ENCODE measurements at regions not wholly inside any gene's neighbourhood (a gene's known extent, or its start where the extent isn't known, plus 50 kb on each side); places are given as distances from the start of the nearest gene placed in this dataset.

DNA sequence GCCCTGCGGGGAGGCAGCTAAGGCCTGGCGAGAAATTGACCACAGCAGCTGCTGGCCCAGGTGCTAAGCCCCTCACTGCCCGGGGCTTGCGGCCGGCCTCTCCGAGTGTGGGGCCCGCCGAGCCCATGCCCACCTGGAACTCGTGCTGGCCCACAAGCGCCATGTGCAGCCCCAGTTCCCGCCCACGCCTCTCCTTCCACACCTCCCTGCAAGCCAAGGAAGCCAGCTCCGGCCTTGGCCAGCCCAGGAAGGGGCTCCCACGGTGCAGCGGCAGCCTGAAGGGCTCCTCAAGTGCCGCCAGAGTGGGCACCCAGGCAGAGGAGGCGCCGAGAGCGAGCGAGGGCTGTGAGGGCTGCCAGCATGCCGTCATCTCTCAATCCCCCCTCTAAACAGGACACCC lies 304.6 kb upstream of the FAM98A start:
- Histone ChIP-seq H3K4me3 (ENCODE audit: low read depth in 1 of 2, low read length in 2 of 2) (no peak overlapping the region), H3K36me3 (ENCODE audit: insufficient read depth, low read length) (no peaks in the 10 kb centered on the region), H3K4me1 (ENCODE audit: insufficient read depth, low read length) (no peaks in the 10 kb centered on the region), H3K27ac (ENCODE audit: low read depth, low read length) (no peak overlapping the region), H3K27me3 (ENCODE audit: control insufficient read depth in 1 of 2, insufficient read depth in 2 of 2, low read length in 2 of 2) (no peaks in the 10 kb centered on the region), H3K9me3 (ENCODE audit: low read length) (no peaks in the 10 kb centered on the region), H3K9ac (ENCODE audit: low read length) (no peak overlapping the region)

DNA sequence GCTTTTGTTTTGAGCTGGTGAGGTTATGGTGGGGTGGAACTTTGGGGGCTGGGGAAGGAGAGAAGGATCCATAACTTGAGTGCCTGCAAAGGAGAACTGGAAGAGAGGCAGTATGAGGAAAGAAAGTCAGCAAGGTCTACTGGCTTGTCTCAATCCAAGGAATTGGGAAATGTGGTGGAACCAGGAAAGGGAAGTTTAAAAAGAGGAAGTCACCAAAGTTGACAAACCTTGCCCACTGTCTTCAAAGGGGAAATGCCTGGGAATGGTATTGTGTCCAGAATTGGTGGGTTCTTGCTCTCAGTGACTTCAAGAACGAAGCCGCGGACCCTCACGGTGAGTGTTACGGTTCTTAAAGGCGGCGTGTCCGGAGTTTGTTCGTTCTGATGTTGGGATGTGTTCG lies 304.1 kb upstream of the FAM98A start:
- Histone ChIP-seq H3K4me3 (ENCODE audit: low read depth in 1 of 2, low read length in 2 of 2) (no peak overlapping the region), H3K27me3 (ENCODE audit: control insufficient read depth in 1 of 2, insufficient read depth in 2 of 2, low read length in 2 of 2) (no peaks in the 10 kb centered on the region), H3K9ac (ENCODE audit: low read length) (no peak overlapping the region), H3K9me3 (ENCODE audit: low read length) (no peaks in the 10 kb centered on the region), H3K36me3 (ENCODE audit: insufficient read depth, low read length) (no peaks in the 10 kb centered on the region), H3K4me1 (ENCODE audit: insufficient read depth, low read length) (no peaks in the 10 kb centered on the region), H3K27ac (ENCODE audit: low read depth, low read length) (no peak overlapping the region)

DNA sequence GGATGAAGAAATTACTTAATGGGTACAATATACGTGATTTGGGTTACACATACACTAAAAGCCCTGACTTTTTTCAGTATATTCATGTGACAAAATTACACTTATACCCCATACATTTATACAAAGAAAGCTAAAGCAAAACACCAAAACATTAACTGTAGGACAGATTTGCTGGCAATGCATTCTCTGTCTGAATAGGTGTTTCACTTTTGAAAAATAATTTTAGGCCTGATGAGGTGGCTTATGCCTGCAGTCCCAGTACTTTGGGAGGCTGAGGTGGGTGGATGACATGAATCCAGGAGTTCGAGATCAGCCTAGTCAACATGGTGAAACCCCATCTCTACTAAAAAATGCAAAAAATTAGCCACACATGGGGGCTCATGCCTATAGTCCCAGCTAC lies 301.5 kb upstream of the FAM98A start:
- no peaks in the 10 kb centered on the region for H3K36me3 ChIP-seq (ENCODE audit: insufficient read depth, low read length)
- H3K9ac ChIP-seq (ENCODE audit: low read length) = no peak overlapping the region
- no peaks in the 10 kb centered on the region for H3K9me3 ChIP-seq (ENCODE audit: low read length)
- no peaks in the 10 kb centered on the region for H3K27me3 ChIP-seq (ENCODE audit: control insufficient read depth in 1 of 2, insufficient read depth in 2 of 2, low read length in 2 of 2)
- H3K4me3 ChIP-seq (ENCODE audit: low read depth in 1 of 2, low read length in 2 of 2) = no peak overlapping the region
- no peak overlapping the region for H3K27ac ChIP-seq (ENCODE audit: low read depth, low read length)
- H3K4me1 ChIP-seq (ENCODE audit: insufficient read depth, low read length) = no peaks in the 10 kb centered on the region

DNA sequence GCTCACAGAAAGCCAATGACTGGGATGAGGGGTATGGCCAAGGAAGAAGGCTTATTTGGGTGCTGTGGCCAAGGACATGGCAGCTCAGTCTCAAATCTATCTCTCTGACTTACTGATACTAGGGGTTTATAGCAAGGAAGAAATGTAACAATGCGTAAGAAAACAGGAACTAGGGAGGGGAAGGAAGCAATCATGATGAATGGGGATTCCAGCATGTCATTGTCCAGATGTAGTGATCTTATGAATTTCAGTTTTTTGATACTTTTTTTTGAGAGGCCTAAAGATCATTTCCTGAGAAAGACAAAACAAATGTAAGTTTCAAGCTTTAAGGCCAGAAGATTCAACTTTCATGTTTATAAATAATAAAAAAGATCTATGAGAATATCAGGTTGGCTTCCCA lies 298.6 kb upstream of the FAM98A start:
- Histone ChIP-seq H3K9ac (ENCODE audit: low read length) (no peak overlapping the region), H3K27me3 (ENCODE audit: control insufficient read depth in 1 of 2, insufficient read depth in 2 of 2, low read length in 2 of 2) (no peaks in the 10 kb centered on the region), H3K9me3 (ENCODE audit: low read length) (no peaks in the 10 kb centered on the region), H3K4me1 (ENCODE audit: insufficient read depth, low read length) (no peaks in the 10 kb centered on the region), H3K27ac (ENCODE audit: low read depth, low read length) (no peak overlapping the region), H3K36me3 (ENCODE audit: insufficient read depth, low read length) (no peaks in the 10 kb centered on the region), H3K4me3 (ENCODE audit: low read depth in 1 of 2, low read length in 2 of 2) (no peak overlapping the region)

DNA sequence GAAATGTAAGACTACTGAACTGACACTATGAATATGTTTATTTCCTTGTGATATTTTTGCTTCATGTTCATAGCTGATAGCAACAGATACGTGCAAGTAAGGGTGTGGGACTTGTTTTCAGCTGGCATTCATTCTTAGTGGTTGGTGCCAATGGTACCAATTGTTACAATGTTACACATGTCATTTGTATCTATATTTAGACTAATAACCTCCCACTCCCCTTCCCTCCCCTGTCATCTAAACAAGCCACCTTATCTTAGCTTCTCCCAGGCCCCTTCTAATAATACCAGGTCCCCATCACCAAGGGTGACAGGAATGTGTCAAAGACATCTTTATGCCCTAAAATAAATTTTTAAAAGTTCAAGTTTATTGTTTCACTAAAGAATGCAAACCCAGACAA lies 294.7 kb upstream of the FAM98A start:
- no peak overlapping the region for H3K27ac ChIP-seq (ENCODE audit: low read depth, low read length)
- no peak overlapping the region for H3K4me3 ChIP-seq (ENCODE audit: low read depth in 1 of 2, low read length in 2 of 2)
- no peaks in the 10 kb centered on the region for H3K36me3 ChIP-seq (ENCODE audit: insufficient read depth, low read length)
- no peaks in the 10 kb centered on the region for H3K4me1 ChIP-seq (ENCODE audit: insufficient read depth, low read length)
- no peak overlapping the region for H3K9ac ChIP-seq (ENCODE audit: low read length)
- H3K9me3 ChIP-seq (ENCODE audit: low read length) = no peaks in the 10 kb centered on the region
- no peaks in the 10 kb centered on the region for H3K27me3 ChIP-seq (ENCODE audit: control insufficient read depth in 1 of 2, insufficient read depth in 2 of 2, low read length in 2 of 2)

DNA sequence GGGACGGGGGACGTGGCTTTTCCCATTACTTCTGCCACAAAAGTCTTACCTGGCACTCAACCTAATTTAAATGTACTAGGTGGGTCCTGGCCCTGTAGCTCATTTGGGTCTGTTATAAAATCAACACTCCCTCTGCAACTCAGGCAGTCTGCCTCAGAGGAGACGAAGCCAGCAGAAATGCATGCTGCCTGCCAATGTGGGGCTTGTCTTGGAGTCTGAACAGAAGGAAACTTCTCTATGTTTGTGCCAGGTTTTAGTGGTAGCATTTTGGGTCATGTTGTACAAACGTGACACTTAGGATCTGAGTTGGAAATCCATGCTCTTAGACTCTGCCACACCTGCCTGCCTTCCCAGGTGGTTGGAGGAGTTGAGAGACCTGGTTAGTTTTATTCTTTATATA lies 292.5 kb upstream of the FAM98A start:
- Histone ChIP-seq H3K27me3 (ENCODE audit: control insufficient read depth in 1 of 2, insufficient read depth in 2 of 2, low read length in 2 of 2) (no peaks in the 10 kb centered on the region), H3K9me3 (ENCODE audit: low read length) (no peaks in the 10 kb centered on the region), H3K4me1 (ENCODE audit: insufficient read depth, low read length) (no peaks in the 10 kb centered on the region), H3K9ac (ENCODE audit: low read length) (no peak overlapping the region), H3K36me3 (ENCODE audit: insufficient read depth, low read length) (no peaks in the 10 kb centered on the region), H3K4me3 (ENCODE audit: low read depth in 1 of 2, low read length in 2 of 2) (no peak overlapping the region), H3K27ac (ENCODE audit: low read depth, low read length) (no peak overlapping the region)

DNA sequence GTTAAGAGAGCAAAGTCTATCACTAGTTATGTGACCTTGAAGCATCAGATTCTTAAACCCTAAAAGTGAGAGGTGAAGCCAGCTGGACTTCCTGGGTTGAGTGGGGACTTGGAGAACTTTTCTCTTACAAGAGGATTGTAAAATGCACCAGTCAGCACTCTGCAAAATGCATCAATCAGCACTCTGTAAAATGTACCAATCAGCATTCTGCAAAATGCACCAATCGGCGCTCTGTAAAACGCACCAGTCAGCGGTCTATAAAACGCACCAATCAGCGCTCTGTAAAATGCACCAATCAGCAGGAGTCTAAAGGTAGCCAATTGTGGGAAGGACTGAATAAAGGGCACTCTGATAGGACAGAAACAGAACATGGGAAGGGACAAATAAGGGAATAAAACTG lies 291.6 kb upstream of the FAM98A start:
- no peak overlapping the region for H3K27ac ChIP-seq (ENCODE audit: low read depth, low read length)
- no peak overlapping the region for H3K4me3 ChIP-seq (ENCODE audit: low read depth in 1 of 2, low read length in 2 of 2)
- no peaks in the 10 kb centered on the region for H3K36me3 ChIP-seq (ENCODE audit: insufficient read depth, low read length)
- H3K9ac ChIP-seq (ENCODE audit: low read length) = no peak overlapping the region
- no peaks in the 10 kb centered on the region for H3K4me1 ChIP-seq (ENCODE audit: insufficient read depth, low read length)
- H3K27me3 ChIP-seq (ENCODE audit: control insufficient read depth in 1 of 2, insufficient read depth in 2 of 2, low read length in 2 of 2) = no peaks in the 10 kb centered on the region
- no peaks in the 10 kb centered on the region for H3K9me3 ChIP-seq (ENCODE audit: low read length)

DNA sequence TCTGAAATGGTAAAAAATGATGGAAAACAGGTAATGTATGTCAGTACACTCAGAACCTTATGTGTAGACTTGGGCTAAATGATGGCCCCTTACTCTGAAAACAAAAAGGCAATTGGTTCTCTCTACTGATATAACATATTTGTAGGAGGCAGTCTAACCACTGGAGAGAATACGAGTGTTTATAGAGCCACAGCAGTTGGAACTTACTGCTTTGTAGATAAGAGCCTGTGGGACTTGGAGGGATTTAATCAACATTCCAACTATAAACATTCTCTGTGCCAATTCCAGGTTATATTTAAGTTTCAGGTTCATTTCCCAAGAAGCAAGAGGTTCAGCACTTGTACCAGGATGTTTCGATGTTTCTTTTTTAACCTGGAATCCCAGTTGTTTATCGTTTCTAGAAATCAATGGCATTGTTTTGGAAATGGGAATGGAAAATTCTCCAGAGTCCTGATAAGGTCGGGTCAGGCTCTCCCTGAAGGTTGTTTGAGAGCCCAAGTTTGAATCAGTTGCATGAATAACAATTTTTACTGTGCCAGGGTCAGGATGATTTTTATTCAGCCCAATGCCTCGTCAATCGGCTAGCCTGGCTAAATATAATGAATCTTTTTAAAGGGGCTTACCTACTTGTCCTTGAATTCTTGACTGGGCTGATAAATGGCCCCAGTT lies 278.4 kb upstream of the FAM98A start:
- Histone ChIP-seq H3K9ac (ENCODE audit: low read length) (no peak overlapping the region), H3K9me3 (ENCODE audit: low read length) (no peaks in the 10 kb centered on the region), H3K27ac (ENCODE audit: low read depth, low read length) (no peak overlapping the region), H3K36me3 (ENCODE audit: insufficient read depth, low read length) (no peaks in the 10 kb centered on the region), H3K4me3 (ENCODE audit: low read depth in 1 of 2, low read length in 2 of 2) (no peak overlapping the region), H3K27me3 (ENCODE audit: control insufficient read depth in 1 of 2, insufficient read depth in 2 of 2, low read length in 2 of 2) (no peaks in the 10 kb centered on the region), H3K4me1 (ENCODE audit: insufficient read depth, low read length) (no peaks in the 10 kb centered on the region)

DNA sequence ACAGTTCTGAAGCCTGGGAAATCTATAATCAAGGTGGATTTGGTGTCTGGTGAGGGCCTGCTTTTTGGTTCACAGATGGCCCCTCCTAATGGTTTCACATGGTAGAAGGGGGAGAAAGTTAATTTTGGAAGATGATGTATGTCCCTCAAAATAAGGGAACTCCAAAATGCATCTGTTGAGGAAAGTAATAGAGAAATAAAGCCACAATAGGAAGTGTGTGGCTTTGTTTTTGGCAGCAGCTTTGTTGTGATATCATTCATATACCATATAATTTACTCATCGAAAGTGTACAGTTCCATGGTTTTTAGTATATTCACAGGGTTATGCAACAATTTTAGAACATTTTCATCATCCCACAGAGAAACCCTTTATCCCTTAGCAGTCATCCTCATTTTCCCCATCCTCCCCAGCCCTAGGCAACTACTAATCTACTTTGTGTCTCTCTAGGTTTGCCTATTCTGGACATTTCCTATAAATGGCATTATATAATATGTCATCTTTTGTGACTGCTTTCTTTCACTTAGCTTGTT lies 274.0 kb upstream of the FAM98A start:
- no peak overlapping the region for H3K9ac ChIP-seq (ENCODE audit: low read length)
- H3K9me3 ChIP-seq (ENCODE audit: low read length) = no peaks in the 10 kb centered on the region
- no peaks in the 10 kb centered on the region for H3K27me3 ChIP-seq (ENCODE audit: control insufficient read depth in 1 of 2, insufficient read depth in 2 of 2, low read length in 2 of 2)
- no peak overlapping the region for H3K4me3 ChIP-seq (ENCODE audit: low read depth in 1 of 2, low read length in 2 of 2)
- H3K36me3 ChIP-seq (ENCODE audit: insufficient read depth, low read length) = no peaks in the 10 kb centered on the region
- H3K4me1 ChIP-seq (ENCODE audit: insufficient read depth, low read length) = no peaks in the 10 kb centered on the region
- H3K27ac ChIP-seq (ENCODE audit: low read depth, low read length) = no peak overlapping the region

DNA sequence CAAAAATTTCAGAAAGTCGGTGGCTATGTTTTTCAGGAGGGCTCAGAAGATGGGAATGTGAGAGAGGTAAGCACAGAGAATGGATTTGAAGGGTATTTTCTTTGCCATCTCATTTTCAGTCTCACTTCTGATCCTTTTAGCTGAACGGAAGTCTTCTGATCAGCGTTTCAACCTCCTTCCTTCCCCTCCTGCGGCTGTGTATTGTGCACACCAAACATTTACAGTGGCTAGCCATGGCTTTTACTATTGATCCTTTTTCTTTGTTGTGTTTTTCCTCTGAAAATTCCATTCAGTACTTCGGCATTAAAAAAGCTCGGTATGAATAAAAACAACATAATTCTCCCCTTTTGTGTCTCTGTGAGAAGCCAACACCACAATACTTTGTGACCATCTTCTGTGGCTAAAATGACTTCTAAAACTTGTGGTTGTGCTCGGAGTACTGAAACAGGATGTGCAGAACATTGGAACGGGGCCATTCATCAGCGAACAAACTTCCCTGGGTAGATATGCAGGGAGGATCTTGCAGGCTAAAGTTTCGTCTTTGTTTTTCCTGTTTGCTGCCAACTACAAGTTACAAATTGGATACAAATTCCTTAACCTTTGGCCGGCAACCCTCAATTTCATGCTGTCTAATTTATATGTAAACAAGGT lies 260.8 kb upstream of the FAM98A start:
- Histone ChIP-seq H3K27ac (ENCODE audit: low read depth, low read length) (no peak overlapping the region), H3K4me3 (ENCODE audit: low read depth in 1 of 2, low read length in 2 of 2) (no peak overlapping the region), H3K9ac (ENCODE audit: low read length) (no peak overlapping the region), H3K9me3 (ENCODE audit: low read length) (no peaks in the 10 kb centered on the region), H3K27me3 (ENCODE audit: control insufficient read depth in 1 of 2, insufficient read depth in 2 of 2, low read length in 2 of 2) (no peaks in the 10 kb centered on the region), H3K4me1 (ENCODE audit: insufficient read depth, low read length) (no peaks in the 10 kb centered on the region), H3K36me3 (ENCODE audit: insufficient read depth, low read length) (no peaks in the 10 kb centered on the region)

DNA sequence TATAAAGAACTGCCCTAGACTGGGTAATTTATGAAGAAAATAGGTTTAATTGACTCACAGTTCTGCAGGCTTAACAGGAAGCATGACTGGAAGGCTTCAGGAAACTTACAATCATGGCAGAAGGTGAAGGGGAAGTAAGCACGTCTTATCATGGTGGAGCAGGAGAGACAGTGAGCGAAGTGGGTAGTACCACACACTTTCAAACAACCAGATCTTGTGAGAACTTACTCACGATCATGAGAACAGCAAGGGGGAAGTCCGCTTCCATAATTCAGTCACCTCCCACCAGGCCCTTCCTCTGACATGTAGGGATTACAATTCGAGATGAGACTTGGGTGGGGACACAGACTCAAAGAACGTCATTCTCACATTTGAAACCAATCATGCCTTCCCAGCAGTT lies 260.1 kb upstream of the FAM98A start:
- H3K27ac ChIP-seq (ENCODE audit: low read depth, low read length) = no peak overlapping the region
- no peak overlapping the region for H3K4me3 ChIP-seq (ENCODE audit: low read depth in 1 of 2, low read length in 2 of 2)
- H3K36me3 ChIP-seq (ENCODE audit: insufficient read depth, low read length) = no peaks in the 10 kb centered on the region
- no peaks in the 10 kb centered on the region for H3K27me3 ChIP-seq (ENCODE audit: control insufficient read depth in 1 of 2, insufficient read depth in 2 of 2, low read length in 2 of 2)
- H3K4me1 ChIP-seq (ENCODE audit: insufficient read depth, low read length) = no peaks in the 10 kb centered on the region
- H3K9me3 ChIP-seq (ENCODE audit: low read length) = no peaks in the 10 kb centered on the region
- H3K9ac ChIP-seq (ENCODE audit: low read length) = no peak overlapping the region

DNA sequence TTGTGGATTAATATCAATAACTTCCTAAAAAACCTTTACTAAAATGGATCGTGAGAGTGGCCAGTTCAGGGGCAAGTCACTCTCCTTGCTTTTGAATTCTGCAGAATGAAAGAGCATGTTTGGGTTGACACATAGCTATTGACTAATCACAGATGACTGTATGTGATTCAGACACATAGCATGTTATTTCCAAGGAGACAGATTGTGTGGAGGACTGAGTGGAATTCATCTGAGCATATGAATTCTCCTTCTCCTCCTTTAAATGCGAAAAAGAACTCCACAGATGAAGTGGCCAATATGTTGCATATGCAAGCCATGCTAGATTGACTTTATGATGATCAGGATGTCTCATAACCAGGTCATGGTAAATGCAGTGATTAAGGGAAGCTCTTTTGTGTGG lies 249.4 kb upstream of the FAM98A start:
- no peaks in the 10 kb centered on the region for H3K27me3 ChIP-seq (ENCODE audit: control insufficient read depth in 1 of 2, insufficient read depth in 2 of 2, low read length in 2 of 2)
- no peak overlapping the region for H3K4me3 ChIP-seq (ENCODE audit: low read depth in 1 of 2, low read length in 2 of 2)
- H3K9me3 ChIP-seq (ENCODE audit: low read length) = no peaks in the 10 kb centered on the region
- H3K36me3 ChIP-seq (ENCODE audit: insufficient read depth, low read length) = no peaks in the 10 kb centered on the region
- H3K27ac ChIP-seq (ENCODE audit: low read depth, low read length) = no peak overlapping the region
- no peaks in the 10 kb centered on the region for H3K4me1 ChIP-seq (ENCODE audit: insufficient read depth, low read length)
- H3K9ac ChIP-seq (ENCODE audit: low read length) = no peak overlapping the region

Data from muscle layer of colon (tissue), 2 donors.